H1 (cell line): ENCODE measurements at regions not wholly inside any gene's neighbourhood (a gene's known extent, or its start where the extent isn't known, plus 50 kb on each side); places are given as distances from the start of the nearest gene placed in this dataset.

Experiments
- CTCF ChIA-PET: fragments of 300-600 bp; sonication (Branson Sonifier 250); formaldehyde crosslinking; loops from one replicate; lab custom pipeline; 2021; ENCODE audit not compliant: partially characterized antibody; lab: Charles Lee
- POLR2A ChIA-PET: fragments of 300-600 bp; sonication (Branson Sonifier 250); formaldehyde crosslinking; loops from one replicate; lab custom pipeline; 2021; ENCODE audit warnings: inconsistent platforms; ENCODE audit not compliant: partially characterized antibody; lab: Charles Lee
- DNase-seq, 2 experiments: peaks; one replicate each; pipeline versions ENCODE4 v3.0.0 to v3.0.0-alpha.2; 2010 to 2022; ENCODE audit warnings: low spot score in 2 of 2, low read depth in 1 of 2, mixed read lengths in 1 of 2
- FAIRE-seq: peaks from 2 replicates; lab custom pipeline; 2011; peaks lifted over from hg19 to GRCh38; lab: Jason Lieb, UNC
- H2AFZ ChIP-seq: 2 replicates; pipeline ENCODE4 v1.8.1; 2012; ENCODE audit warnings: low read length, inconsistent platforms
- H2AK5ac ChIP-seq: 2 replicates; pipeline ENCODE4 v1.6.1; 2013; ENCODE audit warnings: low read depth, low read length
- H2BK120ac ChIP-seq: replicated peaks from 2 replicates; pipeline ENCODE3; 2013; ENCODE audit warnings: low read depth, low read length, inconsistent platforms
- H2BK12ac ChIP-seq: 2 replicates; pipeline ENCODE4 v1.6.1; 2013; ENCODE audit warnings: low read depth, low read length
- H2BK15ac ChIP-seq: 2 replicates; pipeline ENCODE4 v1.6.1; 2013; ENCODE audit warnings: low read length
- H2BK20ac ChIP-seq: 2 replicates; pipeline ENCODE4 v1.6.1; 2013; ENCODE audit warnings: low read length
- H2BK5ac ChIP-seq: 2 replicates; pipeline ENCODE4 v1.6.1; 2013; ENCODE audit warnings: low read depth, low read length
- H3K14ac ChIP-seq: 2 replicates; pipeline ENCODE4 v1.6.1; 2013; ENCODE audit warnings: inconsistent platforms; ENCODE audit not compliant: insufficient read length
- H3K18ac ChIP-seq: 2 replicates; pipeline ENCODE4 v1.6.1; 2013; ENCODE audit warnings: low read length; ENCODE audit errors: extremely low read depth
- H3K23ac ChIP-seq: 2 replicates; pipeline ENCODE4 v1.6.1; 2013; ENCODE audit warnings: inconsistent platforms; ENCODE audit not compliant: insufficient read length
- H3K23me2 ChIP-seq: 2 replicates; pipeline ENCODE4 v1.6.1; 2013; ENCODE audit warnings: low read depth, low read length
- H3K27ac ChIP-seq: 2 replicates; pipeline ENCODE4 v1.6.1; 2011; ENCODE audit warnings: low read depth, low read length, inconsistent platforms
- H3K27me3 ChIP-seq, 4 experiments: replicated peaks in 1 of 4; 1 replicate in 1 of 4; 2 replicates in 3 of 4; pipeline versions ENCODE4 v1.6.1 to v1.8.1; 2011 to 2013; ENCODE audit warnings: low read length in 3 of 4, mild to moderate bottlenecking in 3 of 4, inconsistent platforms in 2 of 4, mixed read lengths in 2 of 4, moderate library complexity in 1 of 4; ENCODE audit not compliant: control insufficient read depth in 3 of 4, insufficient read depth in 3 of 4; ENCODE audit errors: extremely low read depth in 1 of 4
- H3K36me3 ChIP-seq, 4 experiments: 2 replicates each; pipeline versions ENCODE4 v1.6.1 to v1.8.1; 2011 to 2013; ENCODE audit warnings: mild to moderate bottlenecking in 4 of 4, low read length in 3 of 4, moderate library complexity in 2 of 4, control low read depth in 1 of 4, inconsistent platforms in 1 of 4; ENCODE audit not compliant: insufficient read depth in 4 of 4, control insufficient read depth in 2 of 4
- H3K4ac ChIP-seq: replicated peaks from 2 replicates; pipeline ENCODE3; 2013; ENCODE audit warnings: low read length, low read depth, mixed read lengths, inconsistent platforms; ENCODE audit not compliant: insufficient read length
- H3K4me1 ChIP-seq, 4 experiments: replicated peaks in 1 of 4; 1 replicate in 1 of 4; 2 replicates in 3 of 4; pipeline versions ENCODE4 v1.6.1 to v1.8.1; 2011 to 2013; ENCODE audit warnings: low read length in 3 of 4, inconsistent platforms in 2 of 4, mixed read lengths in 1 of 4; ENCODE audit not compliant: insufficient read depth in 4 of 4, control insufficient read depth in 3 of 4
- H3K4me2 ChIP-seq, 2 experiments: 2 replicates each; pipeline versions ENCODE4 v1.6.1 to v1.8.1; 2011 to 2013; ENCODE audit warnings: low read depth in 2 of 2, low read length in 2 of 2, control low read depth in 1 of 2, inconsistent platforms in 1 of 2, mild to moderate bottlenecking in 1 of 2; ENCODE audit not compliant: insufficient read depth in 1 of 2
- H3K4me3 ChIP-seq, 4 experiments: fragments of 200-600, 300-600 bp in 1 of 4; sonication (generic), shearing (Covaris generic), sonication (Bioruptor Twin) in 1 of 4; 2 replicates each; pipeline versions ENCODE4 v1.5.1 to v1.8.1; 2011 to 2016; ENCODE audit warnings: low read length in 4 of 4, low read depth in 3 of 4, control low read depth in 2 of 4, inconsistent platforms in 2 of 4, mild to moderate bottlenecking in 2 of 4, mixed read lengths in 1 of 4, moderate library complexity in 1 of 4; ENCODE audit not compliant: insufficient read depth in 2 of 4; ENCODE audit errors: extremely low read depth in 1 of 4
- H3K56ac ChIP-seq: replicated peaks from 2 replicates; pipeline ENCODE3; 2013; ENCODE audit warnings: low read depth, mild to moderate bottlenecking, mixed read lengths, low read length, inconsistent platforms; ENCODE audit not compliant: insufficient read length
- H3K79me1 ChIP-seq: 2 replicates; pipeline ENCODE4 v1.6.1; 2013; ENCODE audit warnings: low read depth, low read length, control low read depth
- H3K79me2 ChIP-seq, 2 experiments: 2 replicates each; pipeline versions ENCODE4 v1.6.1 to v1.8.1; 2012 to 2013; ENCODE audit warnings: low read length in 2 of 2, mild to moderate bottlenecking in 2 of 2, inconsistent platforms in 1 of 2; ENCODE audit not compliant: insufficient read depth in 2 of 2, control insufficient read depth in 1 of 2
- H3K9ac ChIP-seq, 4 experiments: replicated peaks in 1 of 4; 1 replicate in 1 of 4; 2 replicates in 3 of 4; pipeline versions ENCODE4 v1.6.1 to v1.8.1; 2011 to 2013; ENCODE audit warnings: low read depth in 3 of 4, low read length in 3 of 4, control low read depth in 2 of 4, mild to moderate bottlenecking in 2 of 4, moderate library complexity in 2 of 4, inconsistent platforms in 1 of 4; ENCODE audit errors: extremely low read depth in 1 of 4
- H3K9me3 ChIP-seq, 2 experiments: 2 replicates each; pipeline versions ENCODE4 v1.6.1 to v1.8.1; 2012 to 2013; ENCODE audit warnings: mild to moderate bottlenecking in 2 of 2, moderate library complexity in 2 of 2, control low read depth in 1 of 2, inconsistent platforms in 1 of 2, low read depth in 1 of 2, low read length in 1 of 2, mixed read lengths in 1 of 2; ENCODE audit not compliant: insufficient read depth in 2 of 2
- H4K20me1 ChIP-seq, 2 experiments: replicated peaks in 1 of 2; 2 replicates each; pipeline versions ENCODE3 to v1.8.1; 2011 to 2013; ENCODE audit warnings: inconsistent platforms in 2 of 2, low read length in 2 of 2, mild to moderate bottlenecking in 1 of 2; ENCODE audit not compliant: insufficient read depth in 2 of 2, control insufficient read depth in 1 of 2
- H4K5ac ChIP-seq: 2 replicates; pipeline ENCODE4 v1.6.1; 2013; ENCODE audit warnings: low read length, low read depth, mixed read lengths, inconsistent platforms; ENCODE audit not compliant: insufficient read length
- H4K8ac ChIP-seq: 2 replicates; pipeline ENCODE4 v1.8.0; 2013; ENCODE audit warnings: mild to moderate bottlenecking, moderate library complexity, low read length, inconsistent platforms; ENCODE audit not compliant: insufficient read depth; ENCODE audit errors: extremely low read depth
- H4K91ac ChIP-seq: replicated peaks from 2 replicates; pipeline ENCODE3; 2013; ENCODE audit warnings: low read length, mixed read lengths, inconsistent platforms; ENCODE audit not compliant: insufficient read length
- BCL11A ChIP-seq, 2 experiments: IDR thresholded peaks; one replicate each; pipeline ENCODE4 v1.6.1; 2011; ENCODE audit warnings: low read depth in 2 of 2, low read length in 2 of 2, mild to moderate bottlenecking in 2 of 2
- CBX8 ChIP-seq: fragments of 300-800, 300-1000 bp; sonication (generic); IDR thresholded peaks from 2 replicates; pipeline ENCODE4 v1.7.1; 2016; ENCODE audit warnings: low read depth, low read length, borderline replicate concordance
- CREB1 ChIP-seq: IDR thresholded peaks from 2 replicates; pipeline ENCODE4 v1.6.1; 2012; ENCODE audit warnings: inconsistent platforms
- EGR1 ChIP-seq: IDR thresholded peaks from 2 replicates; pipeline ENCODE4 v1.6.1; 2011; ENCODE audit warnings: low read depth, low read length, borderline replicate concordance
- KDM1A ChIP-seq: fragments of 200-600, 300-600 bp; sonication (generic); IDR thresholded peaks from 2 replicates; pipeline ENCODE4 v1.7.1; 2016; ENCODE audit warnings: mild to moderate bottlenecking, low read length, borderline replicate concordance
- KDM4A ChIP-seq: IDR thresholded peaks from one replicate; pipeline ENCODE4 v1.7.1; 2012; ENCODE audit warnings: low read depth, mild to moderate bottlenecking, moderate library complexity, low read length, inconsistent platforms; ENCODE audit not compliant: severe bottlenecking
- KDM5A ChIP-seq: fragments of 200-600 bp; IDR thresholded peaks from 2 replicates; pipeline ENCODE4 v1.7.1; 2012; ENCODE audit warnings: mild to moderate bottlenecking, low read length, inconsistent platforms, mixed read lengths
- SIN3A ChIP-seq, 2 experiments: IDR thresholded peaks in 1 of 2; conservative IDR thresholded peaks in 1 of 2; 2 replicates each; pipeline ENCODE4 v1.6.1; 2011 to 2012; ENCODE audit warnings: low read length in 2 of 2, improper control_type of control experiment in 1 of 2, low read depth in 1 of 2, mild to moderate bottlenecking in 1 of 2
- SP4 ChIP-seq: IDR thresholded peaks from 2 replicates; pipeline ENCODE4 v1.6.1; 2012; ENCODE audit warnings: low read length, inconsistent platforms
- SRF ChIP-seq: IDR thresholded peaks from 2 replicates; pipeline ENCODE4 v1.6.1; 2011; ENCODE audit warnings: mild to moderate bottlenecking, low read depth, low read length, moderate library complexity
- TBP ChIP-seq: IDR thresholded peaks from 2 replicates; pipeline ENCODE4 v1.6.1; 2011; ENCODE audit warnings: low read depth, low read length, improper control_type of control experiment
- WGBS, 2 experiments: shearing (Covaris generic) in 1 of 2; methylation state at CpG; one replicate each; pipeline versions ENCODE4 v1.1.6 to v1.1.7; 2013 to 2015; ENCODE audit warnings: low lambda C conversion rate in 2 of 2, mixed read lengths in 2 of 2, inconsistent platforms in 1 of 2, low coverage in 1 of 2, missing lambda C conversion rate in 1 of 2; ENCODE audit not compliant: insufficient replicate concordance in 2 of 2, insufficient coverage in 1 of 2, insufficient read length in 1 of 2; ENCODE audit errors: extremely low coverage in 1 of 2, missing lambda C conversion rate in 1 of 2; 5-methylcytosine and 5-hydroxymethylcytosine counted together

GRCh38 chr6:22409486-22409885 is 112.7 kb upstream of the PRL start:
- Histone ChIP-seq H4K8ac (no peak overlapping the region), H3K4ac (no peak overlapping the region), H2BK20ac (no peak overlapping the region), H3K36me3 (no peaks in the 10 kb centered on the region), H3K14ac (no peak overlapping the region), H3K18ac (no peak overlapping the region), H2BK12ac (no peak overlapping the region), H3K56ac (no peak overlapping the region), H3K79me1 (no peaks in the 10 kb centered on the region), H4K91ac (no peak overlapping the region), H3K27me3 (no peaks in the 10 kb centered on the region), H2AK5ac (no peak overlapping the region), H3K4me2 (no peak overlapping the region), H3K23ac (no peak overlapping the region), H2BK15ac (no peak overlapping the region), H3K9me3 (no peaks in the 10 kb centered on the region), H3K79me2 (no peaks in the 10 kb centered on the region), H2AFZ (no peak overlapping the region), H3K27ac (no peak overlapping the region), H4K20me1 (no peaks in the 10 kb centered on the region), H3K9ac (no peak overlapping the region), H4K5ac (no peak overlapping the region), H3K4me3 (no peak overlapping the region), H3K4me1 (no peaks in the 10 kb centered on the region), H2BK5ac (no peak overlapping the region), H2BK120ac (no peak overlapping the region), H3K23me2 (no peaks in the 10 kb centered on the region)
- 92% methylated on average over 1 of the region's 1 CpG; no CpG with 5 or more reads in 1 of the 2 experiments for WGBS, 2 experiments
- ChIA-PET CTCF (interaction anchor here (0.6 kb wide), 1 partner anchor 690 kb away, joined by 3 read pairs; no protein-coding TSS in a partner anchor), POLR2A (no interaction called here)
- DNase-seq (no peak), FAIRE-seq (no peak)
- TF ChIP-seq KDM5A (no peak), CREB1 (no peak), SRF (no peak), TBP (no peak), KDM1A (no peak), KDM4A (no peak), SP4 (no peak), SIN3A (conservative IDR thresholded peaks at IDR 0.05 in 1 of 2, IDR thresholded peaks at IDR 0.05 in 1 of 2; ENCODE audit: low read depth in 1 of 2, low read length in 2 of 2) (no peak), BCL11A (IDR thresholded peaks at IDR 0.05; ENCODE audit: low read depth in 2 of 2, low read length in 2 of 2) (no peak), EGR1 (no peak), CBX8 (no peak)
